ENCODE measurements at regions not wholly inside any gene's neighbourhood (a gene's known extent, or its start where the extent isn't known, plus 50 kb on each side); places are given as distances from the start of the nearest gene placed in this dataset.

GRCh38 chr2:228592925-228593324 lies 411.4 kb upstream of the SPHKAP start:
- Histone ChIP-seq H3K4me1 (ENCODE audit: insufficient read depth, low read length) (no peaks in the 10 kb centered on the region), H3K36me3 (replicated peaks in 1 of 2; ENCODE audit: control insufficient read depth in 1 of 2, insufficient read depth in 2 of 2, low read length in 2 of 2) (no peaks in the 10 kb centered on the region), H2AFZ (ENCODE audit: low read length) (no peak overlapping the region), H3K27me3 (ENCODE audit: control insufficient read depth in 1 of 2, insufficient read depth in 2 of 2, low read length in 2 of 2) (no peaks in the 10 kb centered on the region), H3K9me3 (ENCODE audit: low read length) (peaks cover 92% of the 10 kb centered on the region), H4K20me1 (ENCODE audit: insufficient read depth, low read length) (no peaks in the 10 kb centered on the region), H3K4me2 (ENCODE audit: low read depth, low read length) (no peak overlapping the region), H3K27ac (ENCODE audit: extremely low read length, insufficient read depth, low read length) (no peak overlapping the region), H3K79me2 (ENCODE audit: insufficient read depth, low read length) (no peaks in the 10 kb centered on the region), H3K4me3 (replicated peaks in 1 of 3; ENCODE audit: insufficient read depth in 1 of 3, low read depth in 2 of 3, low read length in 3 of 3) (no peak overlapping the region), H3K9ac (ENCODE audit: insufficient read depth, low read depth, low read length) (no peak overlapping the region)
- in situ Hi-C loops (cut with HindIII; ENCODE audit: extremely low pct_ligation_motif_present, low pct_unique_long_range_greater_than_20kb) (no loop called here), intact Hi-C loops (cut with micrococcal nuclease; ENCODE audit: unreplicated experiment) (no loop called here)
- TF ChIP-seq LRRFIP1 (CRISPR knock-in tag; conservative IDR thresholded peaks at IDR 0.05) (no peak), MAFF (IDR thresholded peaks at IDR 0.05; ENCODE audit: low read depth, low read length) (peak; percentile 56; the same call in 1 of the 2 replicates), RFXANK (CRISPR knock-in tag; IDR thresholded peaks at IDR 0.05) (no peak), SAP130 (CRISPR knock-in tag; IDR thresholded peaks at IDR 0.05; ENCODE audit: low read depth) (no peak), MAFK (conservative IDR thresholded peaks at IDR 0.05 in 1 of 2, IDR thresholded peaks at IDR 0.05 in 1 of 2; ENCODE audit: low read length in 2 of 2) (peak; percentile 23 to 59; a peak in 2 of 4 replicates)
- BruUV-seq (replicated peaks) = no TSS peak
- WGBS (ENCODE audit: low lambda C conversion rate) = 4% methylated on average over 4 of the region's 4 CpGs
- FAIRE-seq = no peak
- ATAC-seq = no peak
- ChIA-PET CTCF (ENCODE audit: low intra/inter-chr PET ratio, low total read pairs) (no interaction called here), POLR2A (no interaction called here)
- DNase-seq (ENCODE audit: low spot score) = no peak

- DNase-seq (ENCODE audit: low spot score) (no peak), FAIRE-seq (no peak), ATAC-seq (no peak)
- 6% methylated on average over 2 of the region's 2 CpGs for WGBS (ENCODE audit: low lambda C conversion rate)
- Histone ChIP-seq H3K4me2 (ENCODE audit: low read depth, low read length) (no peak overlapping the region), H3K9ac (ENCODE audit: insufficient read depth, low read depth, low read length) (no peak overlapping the region), H3K27me3 (ENCODE audit: control insufficient read depth in 1 of 2, insufficient read depth in 2 of 2, low read length in 2 of 2) (no peaks in the 10 kb centered on the region), H3K4me3 (replicated peaks in 1 of 3; ENCODE audit: insufficient read depth in 1 of 3, low read depth in 2 of 3, low read length in 3 of 3) (no peak overlapping the region), H4K20me1 (ENCODE audit: insufficient read depth, low read length) (no peaks in the 10 kb centered on the region), H3K9me3 (ENCODE audit: low read length) (peaks cover 75% of the 10 kb centered on the region), H3K4me1 (ENCODE audit: insufficient read depth, low read length) (no peaks in the 10 kb centered on the region), H3K27ac (ENCODE audit: extremely low read length, insufficient read depth, low read length) (no peak overlapping the region), H3K79me2 (ENCODE audit: insufficient read depth, low read length) (no peaks in the 10 kb centered on the region), H3K36me3 (replicated peaks in 1 of 2; ENCODE audit: control insufficient read depth in 1 of 2, insufficient read depth in 2 of 2, low read length in 2 of 2) (no peaks in the 10 kb centered on the region), H2AFZ (ENCODE audit: low read length) (no peak overlapping the region)
- no TSS peak for BruUV-seq (replicated peaks)
- ChIA-PET CTCF (ENCODE audit: low intra/inter-chr PET ratio, low total read pairs) (no interaction called here), POLR2A (no interaction called here)
- intact Hi-C loops (cut with micrococcal nuclease; ENCODE audit: unreplicated experiment) (no loop called here), in situ Hi-C loops (cut with HindIII; ENCODE audit: extremely low pct_ligation_motif_present, low pct_unique_long_range_greater_than_20kb) (no loop called here)
- TF ChIP-seq SP140L (CRISPR knock-in tag; IDR thresholded peaks at IDR 0.05; ENCODE audit: borderline replicate concordance) (no peak), ZNF768 (CRISPR knock-in tag; IDR thresholded peaks at IDR 0.05) (no peak), GABPA (IDR thresholded peaks at IDR 0.05; ENCODE audit: low read depth, low read length) (no peak), GABPA (CRISPR knock-in tag; IDR thresholded peaks at IDR 0.05; ENCODE audit: low read depth) (no peak), PRDM4 (CRISPR knock-in tag; IDR thresholded peaks at IDR 0.05; ENCODE audit: borderline replicate concordance) (no peak)
- TF ChIP-seq, protein P1, sequence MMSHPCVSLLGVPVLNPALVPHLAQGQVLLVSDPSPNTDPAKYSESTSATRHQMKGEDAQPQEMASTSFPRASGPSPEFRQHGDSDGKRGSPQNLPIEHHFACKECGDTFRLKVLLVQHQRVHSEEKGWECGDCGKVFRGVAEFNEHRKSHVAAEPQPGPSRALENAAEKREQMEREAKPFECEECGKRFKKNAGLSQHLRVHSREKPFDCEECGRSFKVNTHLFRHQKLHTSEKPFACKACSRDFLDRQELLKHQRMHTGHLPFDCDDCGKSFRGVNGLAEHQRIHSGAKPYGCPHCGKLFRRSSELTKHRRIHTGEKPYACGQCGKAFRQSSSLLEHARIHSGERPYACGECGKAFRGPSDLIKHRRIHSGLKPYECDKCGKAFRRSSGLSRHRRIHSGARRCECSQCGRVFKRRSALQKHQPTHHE (CRISPR knock-in tag; IDR thresholded peaks at IDR 0.05; ENCODE audit: borderline replicate concordance) = no peak
Observed at GRCh38 chr2:228590681-228591080, 409.2 kb upstream of the SPHKAP start.

All from HepG2 (cell line).